Mesenchymal stem cell (in vitro differentiated cells and primary cell): ENCODE measurements at regions not wholly inside any gene's neighbourhood (a gene's known extent, or its start where the extent isn't known, plus 50 kb on each side); places are given as distances from the start of the nearest gene placed in this dataset.

Source experiments
- DNase-seq: peaks from one replicate; pipeline ENCODE4 v3.0.0-alpha.2; 2013
- H2AFZ ChIP-seq: one replicate; pipeline ENCODE4 v1.6.1; 2013; ENCODE audit warnings: low read depth, mild to moderate bottlenecking, control low read depth, inconsistent platforms, low read length, moderate library complexity
- H2AK5ac ChIP-seq: 2 replicates; pipeline ENCODE4 v1.6.1; 2013; ENCODE audit warnings: low read length, moderate library complexity, mild to moderate bottlenecking, inconsistent platforms; ENCODE audit not compliant: severe bottlenecking
- H2BK120ac ChIP-seq: one replicate; pipeline ENCODE4 v1.6.1; 2013; ENCODE audit warnings: low read depth, mild to moderate bottlenecking, inconsistent platforms, low read length, moderate library complexity
- H2BK12ac ChIP-seq, 2 experiments: one replicate each; pipeline ENCODE4 v1.6.1; 2013; ENCODE audit warnings: inconsistent platforms in 2 of 2, low read length in 2 of 2, mild to moderate bottlenecking in 2 of 2, moderate library complexity in 2 of 2, control low read depth in 1 of 2
- H2BK15ac ChIP-seq: one replicate; pipeline ENCODE4 v1.6.1; 2013; ENCODE audit warnings: mild to moderate bottlenecking, low read depth, inconsistent platforms; ENCODE audit not compliant: poor library complexity, severe bottlenecking
- H2BK5ac ChIP-seq: 2 replicates; pipeline ENCODE4 v1.6.1; 2013; ENCODE audit warnings: low read depth, mild to moderate bottlenecking, low read length, control low read depth, inconsistent platforms; ENCODE audit not compliant: poor library complexity, severe bottlenecking
- H3K14ac ChIP-seq, 2 experiments: one replicate each; pipeline ENCODE4 v1.6.1; 2013; ENCODE audit warnings: inconsistent platforms in 2 of 2, low read length in 2 of 2, control low read depth in 1 of 2, mild to moderate bottlenecking in 1 of 2, moderate library complexity in 1 of 2
- H3K18ac ChIP-seq, 2 experiments: one replicate each; pipeline ENCODE4 v1.6.1; 2013; ENCODE audit warnings: inconsistent platforms in 2 of 2, low read length in 2 of 2, control low read depth in 1 of 2, low read depth in 1 of 2, mild to moderate bottlenecking in 1 of 2
- H3K23ac ChIP-seq, 2 experiments: one replicate each; pipeline ENCODE4 v1.6.1; 2013; ENCODE audit warnings: inconsistent platforms in 2 of 2, low read length in 2 of 2, mild to moderate bottlenecking in 2 of 2, moderate library complexity in 2 of 2, control low read depth in 1 of 2
- H3K27ac ChIP-seq: 2 replicates; pipeline ENCODE4 v1.5.1; 2013; ENCODE audit warnings: mild to moderate bottlenecking, moderate library complexity, low read length, control low read depth, inconsistent platforms; ENCODE audit not compliant: poor library complexity, severe bottlenecking
- H3K27me3 ChIP-seq, 2 experiments: 2 replicates each; pipeline versions ENCODE4 v1.6.1 to v1.7.0; 2013; ENCODE audit warnings: low read length in 2 of 2, mild to moderate bottlenecking in 2 of 2, moderate library complexity in 2 of 2, control low read depth in 1 of 2, inconsistent platforms in 1 of 2; ENCODE audit not compliant: control insufficient read depth in 1 of 2, insufficient read depth in 1 of 2
- H3K36me3 ChIP-seq, 2 experiments: 2 replicates each; pipeline versions ENCODE4 v1.6.1 to v1.7.0; 2013; ENCODE audit warnings: low read length in 2 of 2, control low read depth in 1 of 2, inconsistent platforms in 1 of 2, low read depth in 1 of 2, mild to moderate bottlenecking in 1 of 2; ENCODE audit not compliant: insufficient read depth in 2 of 2, control insufficient read depth in 1 of 2
- H3K4ac ChIP-seq, 2 experiments: one replicate each; pipeline ENCODE4 v1.6.1; 2013; ENCODE audit warnings: inconsistent platforms in 2 of 2, low read length in 2 of 2, mild to moderate bottlenecking in 2 of 2, moderate library complexity in 2 of 2, control low read depth in 1 of 2, low read depth in 1 of 2
- H3K4me1 ChIP-seq: 2 replicates; pipeline ENCODE4 v1.6.1; 2013; ENCODE audit warnings: low read depth, low read length, control low read depth; ENCODE audit not compliant: control insufficient read depth, insufficient read depth
- H3K4me2 ChIP-seq: 2 replicates; pipeline ENCODE4 v1.6.1; 2013; ENCODE audit warnings: low read length, mild to moderate bottlenecking, inconsistent platforms; ENCODE audit not compliant: poor library complexity, severe bottlenecking
- H3K4me3 ChIP-seq, 2 experiments: 2 replicates each; pipeline versions ENCODE4 v1.5.1 to v1.7.0; 2013; ENCODE audit warnings: low read length in 2 of 2, mild to moderate bottlenecking in 2 of 2, control low read depth in 1 of 2, low read depth in 1 of 2; ENCODE audit not compliant: insufficient read depth in 1 of 2
- H3K79me1 ChIP-seq: replicated peaks from 2 replicates; pipeline ENCODE4 v1.6.1; 2013; ENCODE audit warnings: mild to moderate bottlenecking, control low read depth, low read length, inconsistent platforms; ENCODE audit not compliant: poor library complexity, severe bottlenecking
- H3K9ac ChIP-seq: 2 replicates; pipeline ENCODE4 v1.7.0; 2013; ENCODE audit warnings: mild to moderate bottlenecking, low read length, moderate library complexity
- H3K9me3 ChIP-seq: 2 replicates; pipeline ENCODE4 v1.7.0; 2013; ENCODE audit warnings: mild to moderate bottlenecking, low read length; ENCODE audit not compliant: control insufficient read depth
- H4K8ac ChIP-seq: one replicate; pipeline ENCODE4 v1.6.1; 2013; ENCODE audit warnings: inconsistent platforms, mild to moderate bottlenecking, low read length, moderate library complexity
- H4K91ac ChIP-seq: one replicate; pipeline ENCODE4 v1.6.1; 2013; ENCODE audit warnings: mild to moderate bottlenecking, low read length, inconsistent platforms
- WGBS: methylation state at CpG from one replicate; pipeline ENCODE4 v1.1.7; 2013; ENCODE audit warnings: mixed read lengths; 5-methylcytosine and 5-hydroxymethylcytosine counted together

DNA sequence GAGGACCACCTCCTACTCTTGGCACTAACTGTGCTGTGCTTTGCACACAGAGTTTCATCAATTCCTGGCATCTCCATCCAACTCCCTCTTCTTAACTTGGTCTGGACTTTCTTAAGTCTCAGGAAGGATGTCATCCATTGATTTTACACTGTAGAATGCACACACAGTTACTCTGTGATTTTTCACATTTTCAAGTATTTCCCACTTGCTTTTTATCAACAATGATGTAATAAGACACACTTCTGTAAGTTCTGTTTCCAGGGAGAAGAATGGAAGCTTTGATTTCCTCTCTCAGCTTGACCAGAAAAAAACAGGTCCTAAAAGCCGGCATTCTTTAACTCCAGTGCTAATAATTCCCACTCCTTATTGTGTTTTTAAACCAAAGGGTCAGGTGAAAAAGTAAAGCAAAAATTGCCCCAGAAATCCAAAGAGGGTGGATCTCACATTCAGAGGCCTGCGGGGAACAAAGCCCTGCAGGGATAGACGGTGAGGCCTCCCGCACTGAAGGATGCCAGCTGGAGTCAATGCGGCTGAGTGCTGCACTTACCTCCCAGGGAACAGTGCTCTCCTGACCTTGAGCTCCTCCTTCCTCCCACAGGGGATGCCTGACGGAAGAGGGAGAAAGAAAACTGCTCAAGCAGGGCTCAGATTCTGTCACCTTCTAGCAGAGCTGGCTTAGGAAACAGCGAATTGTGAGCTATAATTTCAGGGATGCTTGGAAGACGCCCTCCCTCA, 83.1 kb downstream of the PDCL3 start:
- Histone ChIP-seq H3K4me2 (no peak overlapping the region), H2BK12ac (no peak overlapping the region), H3K36me3 (no peaks in the 10 kb centered on the region), H4K91ac (no peak overlapping the region), H3K18ac (no peak overlapping the region), H3K4me1 (no peaks in the 10 kb centered on the region), H3K9me3 (peaks cover 13% of the 10 kb centered on the region), H3K79me1 (no peaks in the 10 kb centered on the region), H3K23ac (no peak overlapping the region), H2BK5ac (no peak overlapping the region), H3K27ac (no peak overlapping the region), H3K4ac (no peak overlapping the region), H3K14ac (no peak overlapping the region), H2BK120ac (no peak overlapping the region), H3K9ac (no peak overlapping the region), H2AK5ac (no peak overlapping the region), H3K27me3 (peaks cover 13 to 32% of the 10 kb centered on the region in 2 experiments), H2AFZ (no peak overlapping the region), H2BK15ac (no peak overlapping the region), H4K8ac (no peak overlapping the region), H3K4me3 (no peak overlapping the region)
- DNase-seq = peak; percentile 3
- 48% methylated on average over 8 of the region's 8 CpGs for WGBS

DNA sequence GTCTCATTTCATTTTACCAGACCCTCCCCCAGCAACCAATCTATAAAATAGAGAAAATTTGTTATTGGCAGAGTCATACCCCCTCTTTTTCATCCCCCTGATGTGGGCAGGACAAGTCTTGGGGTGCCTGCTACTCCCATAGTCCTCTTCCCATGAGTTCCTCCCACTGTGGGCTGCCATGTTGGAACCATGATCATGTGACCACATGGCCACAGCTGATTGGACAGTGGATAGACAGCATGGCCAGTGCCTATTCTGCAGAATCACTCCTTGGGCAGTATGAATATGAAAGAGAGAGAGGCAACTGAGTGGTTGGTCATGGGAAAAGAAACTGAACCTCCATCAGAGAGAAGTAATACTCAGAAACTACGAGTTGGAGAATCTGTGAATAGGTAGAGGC, 84.9 kb downstream of the PDCL3 start:
- H3K4me1 ChIP-seq = no peaks in the 10 kb centered on the region
- no peak overlapping the region for H3K18ac ChIP-seq
- peaks cover 13% of the 10 kb centered on the region for H3K9me3 ChIP-seq
- H3K4ac ChIP-seq = no peak overlapping the region
- H3K14ac ChIP-seq = no peak overlapping the region
- H2BK12ac ChIP-seq = no peak overlapping the region
- no peak overlapping the region for H2BK120ac ChIP-seq
- no peak overlapping the region for H4K8ac ChIP-seq
- no peak overlapping the region for H3K4me2 ChIP-seq
- no peak overlapping the region for H2AFZ ChIP-seq
- no peak overlapping the region for H4K91ac ChIP-seq
- H2BK15ac ChIP-seq = no peak overlapping the region
- H3K79me1 ChIP-seq = no peaks in the 10 kb centered on the region
- no peak for DNase-seq
- H3K23ac ChIP-seq = no peak overlapping the region
- no peak overlapping the region for H2AK5ac ChIP-seq
- H3K4me3 ChIP-seq = no peak overlapping the region
- H3K9ac ChIP-seq = no peak overlapping the region
- no peak overlapping the region for H3K27ac ChIP-seq
- no peak overlapping the region for H2BK5ac ChIP-seq
- H3K36me3 ChIP-seq = no peaks in the 10 kb centered on the region
- WGBS = 85% methylated on average over 1 of the region's 1 CpG
- peaks cover 16 to 27% of the 10 kb centered on the region in 2 experiments for H3K27me3 ChIP-seq

DNA sequence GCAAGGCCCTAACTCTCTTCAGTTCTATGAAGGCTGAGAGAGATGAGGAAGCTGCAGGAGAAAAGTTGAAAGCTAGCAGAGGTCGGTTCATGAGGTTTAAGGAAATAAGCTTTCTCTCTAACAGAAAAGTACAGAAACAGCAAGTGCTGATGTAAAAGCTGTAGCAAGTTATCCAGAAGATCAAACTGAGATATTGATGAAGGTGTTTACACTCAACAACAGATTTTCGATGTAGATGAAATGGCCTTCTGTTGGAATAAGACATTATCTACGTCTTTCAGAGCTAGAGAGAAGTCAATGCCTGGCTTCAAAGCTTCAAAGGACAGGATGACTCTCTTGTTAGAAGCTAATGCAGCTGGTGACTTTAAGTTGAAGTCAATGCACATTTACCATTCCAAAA, 87.4 kb downstream of the PDCL3 start:
- Histone ChIP-seq H3K79me1 (no peaks in the 10 kb centered on the region), H3K9me3 (peaks cover 16% of the 10 kb centered on the region), H4K91ac (no peak overlapping the region), H2BK120ac (no peak overlapping the region), H3K23ac (no peak overlapping the region), H2BK12ac (no peak overlapping the region), H3K4me3 (no peak overlapping the region), H3K4me1 (no peaks in the 10 kb centered on the region), H2BK5ac (no peak overlapping the region), H3K36me3 (no peaks in the 10 kb centered on the region), H3K18ac (no peak overlapping the region), H3K27me3 (peaks cover 13 to 24% of the 10 kb centered on the region in 2 experiments), H2AK5ac (no peak overlapping the region), H3K4me2 (no peak overlapping the region), H3K14ac (no peak overlapping the region), H4K8ac (no peak overlapping the region), H3K9ac (no peak overlapping the region), H3K27ac (no peak overlapping the region), H2BK15ac (no peak overlapping the region), H3K4ac (no peak overlapping the region), H2AFZ (no peak overlapping the region)
- WGBS = 68% methylated on average over 2 of the region's 3 CpGs
- no peak for DNase-seq

DNA sequence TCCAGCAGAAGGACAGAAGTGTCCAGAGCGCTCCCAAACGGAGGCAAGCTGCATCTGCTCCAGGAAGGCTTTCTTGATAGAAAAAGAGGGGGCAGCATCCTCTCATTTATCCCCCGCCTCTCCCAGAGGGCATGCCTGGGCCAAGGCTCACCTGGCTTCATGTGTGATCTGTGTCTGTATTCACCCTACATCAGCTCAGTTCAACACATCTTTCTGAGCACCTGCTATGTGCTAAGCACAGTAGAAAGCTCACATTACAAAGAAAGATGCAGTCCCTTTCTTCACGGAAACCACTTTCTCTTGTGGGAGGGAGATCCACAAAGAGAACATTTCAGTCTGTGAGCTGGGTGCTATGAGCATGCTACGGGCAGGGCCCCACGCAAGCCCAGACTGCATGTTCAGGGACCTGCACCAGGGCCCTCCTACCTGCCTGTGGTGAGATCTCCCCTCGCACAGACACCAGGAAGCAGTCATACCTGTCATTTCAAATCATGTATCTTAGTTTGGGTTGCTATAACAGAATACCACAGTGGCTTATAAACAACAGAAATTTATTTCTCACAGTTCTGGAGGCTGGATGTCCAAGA, 90.7 kb downstream of the PDCL3 start:
- no peak overlapping the region for H4K8ac ChIP-seq
- H3K14ac ChIP-seq = no peak overlapping the region
- no peaks in the 10 kb centered on the region for H3K79me1 ChIP-seq
- no peak overlapping the region for H2BK15ac ChIP-seq
- no peak overlapping the region for H2AFZ ChIP-seq
- no peak overlapping the region for H2BK120ac ChIP-seq
- peaks cover 10 to 36% of the 10 kb centered on the region in 2 experiments for H3K27me3 ChIP-seq
- H2BK5ac ChIP-seq = no peak overlapping the region
- no peak overlapping the region for H3K23ac ChIP-seq
- no peaks in the 10 kb centered on the region for H3K36me3 ChIP-seq
- H2AK5ac ChIP-seq = no peak overlapping the region
- peaks cover 12% of the 10 kb centered on the region for H3K9me3 ChIP-seq
- H3K18ac ChIP-seq = no peak overlapping the region
- 88% methylated on average over 6 of the region's 7 CpGs for WGBS
- H3K4me1 ChIP-seq = no peaks in the 10 kb centered on the region
- H3K4ac ChIP-seq = no peak overlapping the region
- no peak overlapping the region for H3K27ac ChIP-seq
- H3K4me2 ChIP-seq = no peak overlapping the region
- H3K4me3 ChIP-seq = no peak overlapping the region
- no peak overlapping the region for H2BK12ac ChIP-seq
- DNase-seq = no peak
- no peak overlapping the region for H3K9ac ChIP-seq
- H4K91ac ChIP-seq = no peak overlapping the region
